ENCODE measurements at regions not wholly inside any gene's neighbourhood (a gene's known extent, or its start where the extent isn't known, plus 50 kb on each side); places are given as distances from the start of the nearest gene placed in this dataset.
A peak's percentile ranks its signal among the peaks of the same experiment; 100 is the strongest.

DNA sequence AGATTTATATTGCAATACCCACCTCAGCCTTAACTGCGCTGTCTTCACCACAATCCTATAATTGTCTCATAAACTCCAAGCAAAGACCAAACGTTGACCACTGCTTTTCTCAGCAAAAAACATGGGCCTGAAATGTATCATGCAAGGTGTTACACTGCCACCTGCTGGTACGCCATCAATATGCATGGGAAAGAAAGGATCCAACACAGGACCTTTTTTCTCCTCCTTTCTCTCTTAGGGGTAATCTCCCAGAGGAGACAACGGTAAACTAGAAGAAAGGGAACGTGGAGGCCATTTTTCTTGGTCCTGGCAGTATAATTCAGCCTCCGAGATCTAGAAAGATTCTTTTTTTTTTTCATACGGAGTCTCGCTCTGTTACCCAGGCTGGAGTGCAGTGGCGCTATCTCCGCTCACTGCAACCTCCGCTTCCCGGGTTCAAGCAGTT, 79.1 kb upstream of the MPP7 start:
- TF ChIP-seq, protein P1, sequence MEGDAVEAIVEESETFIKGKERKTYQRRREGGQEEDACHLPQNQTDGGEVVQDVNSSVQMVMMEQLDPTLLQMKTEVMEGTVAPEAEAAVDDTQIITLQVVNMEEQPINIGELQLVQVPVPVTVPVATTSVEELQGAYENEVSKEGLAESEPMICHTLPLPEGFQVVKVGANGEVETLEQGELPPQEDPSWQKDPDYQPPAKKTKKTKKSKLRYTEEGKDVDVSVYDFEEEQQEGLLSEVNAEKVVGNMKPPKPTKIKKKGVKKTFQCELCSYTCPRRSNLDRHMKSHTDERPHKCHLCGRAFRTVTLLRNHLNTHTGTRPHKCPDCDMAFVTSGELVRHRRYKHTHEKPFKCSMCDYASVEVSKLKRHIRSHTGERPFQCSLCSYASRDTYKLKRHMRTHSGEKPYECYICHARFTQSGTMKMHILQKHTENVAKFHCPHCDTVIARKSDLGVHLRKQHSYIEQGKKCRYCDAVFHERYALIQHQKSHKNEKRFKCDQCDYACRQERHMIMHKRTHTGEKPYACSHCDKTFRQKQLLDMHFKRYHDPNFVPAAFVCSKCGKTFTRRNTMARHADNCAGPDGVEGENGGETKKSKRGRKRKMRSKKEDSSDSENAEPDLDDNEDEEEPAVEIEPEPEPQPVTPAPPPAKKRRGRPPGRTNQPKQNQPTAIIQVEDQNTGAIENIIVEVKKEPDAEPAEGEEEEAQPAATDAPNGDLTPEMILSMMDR (IDR thresholded peaks at IDR 0.05) = peak; percentile 92 to 98 (median 96)
- TF ChIP-seq POLR2AphosphoS5 (IDR thresholded peaks at IDR 0.05) (peak in 2 of 4 donors; percentile 49 to 60), POLR2A (IDR thresholded peaks at IDR 0.05) (no peak)
